GM12864 (cell line): ENCODE measurements at regions not wholly inside any gene's neighbourhood (a gene's known extent, or its start where the extent isn't known, plus 50 kb on each side); places are given as distances from the start of the nearest gene placed in this dataset.

Source experiments
- DNase-seq: peaks from one replicate; pipeline ENCODE4 v3.0.0-alpha.2; 2011; ENCODE audit warnings: low read depth
- H3K4me3 ChIP-seq: 2 replicates; pipeline ENCODE4 v1.5.1; 2011; ENCODE audit warnings: mild to moderate bottlenecking, low read depth, low read length, control low read depth
- CTCF ChIP-seq: IDR thresholded peaks from 2 replicates; pipeline ENCODE4 v1.5.1; 2011; ENCODE audit warnings: low read depth, mild to moderate bottlenecking, moderate library complexity, low read length, control low read depth, inconsistent platforms; ENCODE audit errors: missing control alignments

- H3K4me3 ChIP-seq: no peak overlapping the region
- no peak for TF ChIP-seq CTCF
- DNase-seq: no peak
These were observed 295.1 kb downstream of the ZNF674 start for GRCh38 chrX:46250151-46250550.

GRCh38 chrX:46247456-46247855 is 297.8 kb downstream of the ZNF674 start:
- DNase-seq: no peak
- no peak for TF ChIP-seq CTCF
- no peak overlapping the region for H3K4me3 ChIP-seq

- no peak for DNase-seq
- TF ChIP-seq CTCF: no peak
- no peak overlapping the region for H3K4me3 ChIP-seq
These were observed 300.8 kb downstream of the ZNF674 start for GRCh38 chrX:46244451-46244850.

- H3K4me3 ChIP-seq: no peak overlapping the region
- TF ChIP-seq CTCF: no peak
- DNase-seq: no peak
These were observed 308.8 kb downstream of the ZNF674 start for GRCh38 chrX:46236411-46236810.

GRCh38 chrX:46235778-46236177 is 309.4 kb downstream of the ZNF674 start:
- no peak overlapping the region for H3K4me3 ChIP-seq
- TF ChIP-seq CTCF: no peak
- DNase-seq: no peak

- H3K4me3 ChIP-seq: no peak overlapping the region
- no peak for TF ChIP-seq CTCF
- no peak for DNase-seq
These were observed 310.4 kb downstream of the ZNF674 start for GRCh38 chrX:46234775-46235174.

- no peak overlapping the region for H3K4me3 ChIP-seq
- DNase-seq: no peak
- TF ChIP-seq CTCF: no peak
These were observed 316.8 kb downstream of the ZNF674 start for GRCh38 chrX:46228389-46228788.
